ENCODE measurements at regions not wholly inside any gene's neighbourhood (a gene's known extent, or its start where the extent isn't known, plus 50 kb on each side); places are given as distances from the start of the nearest gene placed in this dataset.

- TF ChIP-seq CTCF (IDR thresholded peaks at IDR 0.05; ENCODE audit: insufficient read depth, low read length), result no peak
- TF ChIP-seq POLR2AphosphoS5 (IDR thresholded peaks at IDR 0.05; ENCODE audit: low read depth), result no peak
Observed at GRCh38 chr12:126897102-126897501, 1369.9 kb upstream of the TMEM132C start.

Measured in HL-60 (cell line).